ENCODE measurements at regions not wholly inside any gene's neighbourhood (a gene's known extent, or its start where the extent isn't known, plus 50 kb on each side); places are given as distances from the start of the nearest gene placed in this dataset.

GRCh38 chr7:25664593-25664992, 436.3 kb upstream of the NPVF start:
- TF ChIP-seq POLR2A (IDR thresholded peaks at IDR 0.05), result no peak
- TF ChIP-seq, protein P1, sequence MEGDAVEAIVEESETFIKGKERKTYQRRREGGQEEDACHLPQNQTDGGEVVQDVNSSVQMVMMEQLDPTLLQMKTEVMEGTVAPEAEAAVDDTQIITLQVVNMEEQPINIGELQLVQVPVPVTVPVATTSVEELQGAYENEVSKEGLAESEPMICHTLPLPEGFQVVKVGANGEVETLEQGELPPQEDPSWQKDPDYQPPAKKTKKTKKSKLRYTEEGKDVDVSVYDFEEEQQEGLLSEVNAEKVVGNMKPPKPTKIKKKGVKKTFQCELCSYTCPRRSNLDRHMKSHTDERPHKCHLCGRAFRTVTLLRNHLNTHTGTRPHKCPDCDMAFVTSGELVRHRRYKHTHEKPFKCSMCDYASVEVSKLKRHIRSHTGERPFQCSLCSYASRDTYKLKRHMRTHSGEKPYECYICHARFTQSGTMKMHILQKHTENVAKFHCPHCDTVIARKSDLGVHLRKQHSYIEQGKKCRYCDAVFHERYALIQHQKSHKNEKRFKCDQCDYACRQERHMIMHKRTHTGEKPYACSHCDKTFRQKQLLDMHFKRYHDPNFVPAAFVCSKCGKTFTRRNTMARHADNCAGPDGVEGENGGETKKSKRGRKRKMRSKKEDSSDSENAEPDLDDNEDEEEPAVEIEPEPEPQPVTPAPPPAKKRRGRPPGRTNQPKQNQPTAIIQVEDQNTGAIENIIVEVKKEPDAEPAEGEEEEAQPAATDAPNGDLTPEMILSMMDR (IDR thresholded peaks at IDR 0.05 in 4 of 5, conservative IDR thresholded peaks at IDR 0.05 in 1 of 5), result no peak

Data from gastrocnemius medialis (tissue), 4 donors.